NCI-H2029 treated with DMSO at 0.1 percent for 48 hours (cell line): ENCODE measurements at regions not wholly inside any gene's neighbourhood (a gene's known extent, or its start where the extent isn't known, plus 50 kb on each side); places are given as distances from the start of the nearest gene placed in this dataset.

Experiments
- DNase-seq: peaks from one replicate; lab custom pipeline; 2025; lab: John Stamatoyannopoulos, UW

- DNase-seq = no peak
These were observed 122.7 kb downstream of the ZNF518B start for GRCh38 chr4:10334506-10335028.

- no peak for DNase-seq
These were observed 123.3 kb downstream of the ZNF518B start for GRCh38 chr4:10333942-10334341.

- DNase-seq = no peak
These were observed 131.2 kb downstream of the ZNF518B start for GRCh38 chr4:10326075-10326474.

- DNase-seq = no peak
These were observed 135.3 kb downstream of the ZNF518B start for GRCh38 chr4:10321931-10322330.

- no peak for DNase-seq
These were observed 137.1 kb downstream of the ZNF518B start for GRCh38 chr4:10320130-10320529.

GRCh38 chr4:10317345-10317744, 139.9 kb downstream of the ZNF518B start:
- DNase-seq = no peak

- DNase-seq = no peak
These were observed 140.4 kb downstream of the ZNF518B start for GRCh38 chr4:10316851-10317250.

GRCh38 chr4:10315638-10316037, 141.6 kb downstream of the ZNF518B start:
- DNase-seq = no peak

- no peak for DNase-seq
These were observed 144.7 kb downstream of the ZNF518B start for GRCh38 chr4:10312568-10312967.

- no peak for DNase-seq
These were observed 145.3 kb downstream of the ZNF518B start for GRCh38 chr4:10311939-10312338.

- no peak for DNase-seq
These were observed 151.4 kb downstream of the ZNF518B start for GRCh38 chr4:10305816-10306215.

GRCh38 chr4:10303291-10303690, 153.9 kb downstream of the ZNF518B start:
- no peak for DNase-seq

- no peak for DNase-seq
These were observed 155.1 kb downstream of the ZNF518B start for GRCh38 chr4:10302096-10302495.

- DNase-seq = no peak
These were observed 157.6 kb downstream of the ZNF518B start for GRCh38 chr4:10299601-10300000.

GRCh38 chr4:10298681-10299080, 158.5 kb downstream of the ZNF518B start:
- DNase-seq = no peak

GRCh38 chr4:10296730-10297129, 160.5 kb downstream of the ZNF518B start:
- no peak for DNase-seq

GRCh38 chr4:10295301-10295700, 161.9 kb downstream of the ZNF518B start:
- DNase-seq = no peak

GRCh38 chr4:10289538-10289906, 167.7 kb downstream of the ZNF518B start:
- DNase-seq = no peak

- no peak for DNase-seq
These were observed 168.2 kb downstream of the ZNF518B start for GRCh38 chr4:10288830-10289537.

- DNase-seq = no peak
These were observed 168.4 kb upstream of the WDR1 start for GRCh38 chr4:10285028-10285427.

- no peak for DNase-seq
These were observed 167.2 kb upstream of the WDR1 start for GRCh38 chr4:10283761-10284160.

GRCh38 chr4:10281996-10282395, 165.4 kb upstream of the WDR1 start:
- DNase-seq = no peak

- no peak for DNase-seq
These were observed 162.7 kb upstream of the WDR1 start for GRCh38 chr4:10279261-10279660.

- no peak for DNase-seq
These were observed 161.5 kb upstream of the WDR1 start for GRCh38 chr4:10278071-10278470.
